GM20431 (cell line): ENCODE measurements at regions not wholly inside any gene's neighbourhood (a gene's known extent, or its start where the extent isn't known, plus 50 kb on each side); places are given as distances from the start of the nearest gene placed in this dataset.

Experiments
- in situ Hi-C: fragments of 300-500 bp; cut with MseI, MboI; formaldehyde crosslinking; loops from one replicate; pipeline ENCODE4 v1.15.0; 2020; ENCODE audit warnings: low sequenced_read_pairs; ENCODE audit not compliant: unreplicated experiment

DNA sequence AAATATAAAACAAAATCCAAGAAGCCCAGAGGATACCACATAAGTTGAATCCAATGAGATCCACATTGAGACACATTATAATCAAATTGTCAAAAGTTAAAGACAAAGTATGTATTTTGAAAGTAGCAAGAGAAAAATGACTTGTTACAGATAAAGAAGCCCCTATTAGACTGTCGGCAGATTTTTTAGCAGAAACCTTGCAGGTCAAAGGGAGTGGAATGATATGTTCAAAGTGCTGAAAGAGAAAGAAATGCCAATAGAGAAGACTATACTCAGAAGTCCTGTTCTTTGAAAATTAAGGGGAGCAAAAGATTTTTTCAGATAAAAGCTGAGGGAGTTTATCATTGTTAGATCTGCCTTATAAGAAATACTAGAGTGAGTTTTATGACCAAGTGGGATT lies 148.9 kb upstream of the EPHA5 start:
- in situ Hi-C loops = no loop called here

- in situ Hi-C loops = no loop called here
Observed at GRCh38 chr4:65805936-65806335, 135.6 kb upstream of the EPHA5 start.

DNA sequence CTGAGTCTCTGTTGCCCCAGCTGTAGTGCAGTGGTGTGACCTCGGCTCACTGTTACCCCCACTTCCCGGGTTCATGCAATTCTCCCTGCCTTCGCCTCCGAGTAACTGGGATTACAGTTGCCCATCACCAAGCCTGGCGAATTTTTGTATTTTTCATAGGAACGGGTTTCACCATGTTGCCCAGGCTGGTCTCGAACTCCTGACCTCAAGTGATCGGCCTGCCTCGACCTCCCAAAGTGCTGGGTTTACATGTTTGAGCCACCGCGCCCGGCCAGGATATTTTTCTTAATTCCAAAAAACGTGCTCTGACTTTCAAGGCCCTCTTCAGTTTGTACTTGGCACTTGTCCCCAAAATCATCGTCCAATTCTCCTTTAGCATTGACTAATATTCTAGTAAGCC lies 129.2 kb upstream of the EPHA5 start:
- in situ Hi-C loops = no loop called here

DNA sequence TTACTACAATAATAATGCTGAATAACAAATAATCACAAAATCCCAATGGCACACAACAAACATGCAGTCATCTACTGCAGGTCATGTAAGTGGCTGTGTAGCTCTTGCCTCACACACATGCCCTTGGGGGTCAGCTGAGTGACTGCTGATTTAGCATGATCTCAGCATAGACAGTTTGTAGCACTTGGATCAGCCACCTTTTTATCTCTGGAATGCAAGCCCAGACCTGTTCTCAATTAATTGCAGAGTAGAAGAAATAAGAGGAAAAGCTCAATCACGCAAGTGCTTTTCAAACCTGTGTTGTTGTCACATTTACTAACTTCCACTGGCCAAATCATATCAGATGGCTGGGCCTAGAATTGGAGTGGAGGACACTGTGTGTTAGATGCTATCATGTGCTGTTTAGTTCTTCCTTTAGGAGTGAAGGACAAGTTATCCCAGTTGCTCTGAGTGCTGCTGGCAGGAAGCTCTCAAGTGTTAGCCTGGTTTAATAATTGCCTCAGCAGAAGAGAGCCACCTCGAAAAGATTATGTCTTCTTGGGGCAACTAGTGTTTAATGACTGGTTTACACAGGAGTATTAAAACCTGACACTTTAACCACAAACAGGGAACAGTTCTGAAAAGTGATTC lies 128.3 kb upstream of the EPHA5 start:
- in situ Hi-C loops = no loop called here

- in situ Hi-C loops = no loop called here
Observed at GRCh38 chr4:65791812-65792308, 121.6 kb upstream of the EPHA5 start.

DNA sequence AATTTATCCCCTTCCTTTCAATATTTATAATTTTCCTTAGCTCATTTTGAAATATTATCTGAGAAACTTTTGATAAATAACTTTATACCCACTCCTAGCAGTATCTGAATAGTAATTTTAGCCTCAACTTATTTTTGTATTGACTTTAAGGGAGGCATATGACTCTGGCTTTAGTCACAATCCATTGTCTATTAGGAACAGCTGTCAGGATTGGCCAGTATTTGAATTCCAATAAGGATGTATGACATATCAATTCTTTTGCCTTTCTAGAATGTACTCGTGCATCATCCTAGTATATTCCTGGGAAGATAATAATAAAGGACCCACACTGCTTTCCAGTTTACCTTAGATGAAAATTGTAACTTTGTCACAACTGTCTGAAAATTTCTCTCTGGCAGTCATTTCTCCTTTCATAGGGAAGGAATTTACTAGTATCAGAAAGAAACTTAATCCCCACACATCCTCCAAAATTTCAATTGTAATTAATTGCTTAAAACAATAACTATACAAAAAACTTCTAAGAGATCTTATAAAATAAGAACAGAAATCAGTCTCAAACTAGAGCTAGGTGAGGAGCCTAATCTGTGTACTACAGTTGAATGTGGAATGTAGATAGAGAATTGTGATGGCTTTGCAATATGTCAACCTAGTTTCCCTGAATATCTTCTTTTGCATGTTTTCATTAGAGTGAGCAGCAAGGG lies 121.0 kb upstream of the EPHA5 start:
- in situ Hi-C loops = no loop called here

GRCh38 chr4:65789805-65790204 lies 119.5 kb upstream of the EPHA5 start:
- in situ Hi-C loops = no loop called here

DNA sequence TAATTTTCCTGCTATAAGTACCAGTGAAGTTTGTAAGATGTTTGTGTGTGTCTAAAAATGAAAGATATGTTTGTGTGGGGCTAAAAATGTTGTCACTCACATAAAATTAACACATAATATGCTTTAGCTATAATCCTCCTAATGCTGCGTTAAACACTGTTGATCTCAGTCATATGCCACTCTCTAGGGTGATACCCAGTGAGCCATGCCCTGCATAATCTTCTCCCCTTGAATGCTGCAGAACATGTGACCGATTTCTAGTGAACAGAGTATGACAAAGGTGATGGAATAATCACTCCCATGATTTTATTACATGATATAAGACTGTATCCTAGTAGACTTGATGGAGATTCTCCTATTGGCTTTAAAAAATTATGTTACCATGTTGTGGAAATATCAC lies 119.1 kb upstream of the EPHA5 start:
- in situ Hi-C loops = no loop called here

DNA sequence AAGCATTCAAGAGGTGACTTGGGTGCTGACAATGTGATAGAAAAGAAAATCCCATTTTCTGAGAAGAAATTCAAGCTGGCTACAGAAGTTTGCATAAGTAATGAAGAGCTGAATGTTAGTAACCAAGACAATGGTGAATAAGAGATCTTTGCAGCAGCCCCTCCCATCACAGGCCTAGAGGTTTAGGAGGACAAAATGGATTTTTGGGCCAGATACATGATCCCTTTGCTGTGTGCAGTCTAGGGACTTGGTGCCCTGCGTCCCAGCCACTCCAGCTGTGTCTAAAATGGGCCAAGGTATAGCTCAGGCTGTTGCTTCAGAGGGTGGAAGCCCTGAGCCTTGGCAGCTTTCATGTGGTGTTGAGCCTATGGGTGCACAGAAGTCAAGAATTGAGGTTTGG lies 107.0 kb upstream of the EPHA5 start:
- in situ Hi-C loops = no loop called here

- in situ Hi-C loops = no loop called here
Observed at GRCh38 chr4:65773636-65774035, 103.3 kb upstream of the EPHA5 start.

- in situ Hi-C loops = no loop called here
Observed at GRCh38 chr4:65747386-65747785, 77.1 kb upstream of the EPHA5 start.

DNA sequence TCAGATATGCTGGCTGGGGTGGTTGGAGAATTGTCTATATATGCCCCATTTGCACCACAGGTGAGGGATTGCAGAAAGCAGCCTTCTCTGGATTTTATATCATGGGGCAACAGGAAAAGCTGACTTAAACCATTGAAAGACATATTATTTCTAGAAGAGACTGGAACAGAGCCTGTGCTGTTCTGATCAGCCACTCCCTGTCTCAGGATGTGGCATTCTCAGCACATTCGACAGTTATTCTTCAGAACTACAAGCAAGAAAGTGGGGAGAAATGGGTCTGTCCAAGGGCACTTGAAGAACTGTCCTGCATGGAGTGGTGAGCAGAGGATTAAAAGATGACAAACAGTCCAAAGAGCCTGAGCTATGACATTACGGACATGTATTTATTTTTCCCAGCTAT lies 67.8 kb upstream of the EPHA5 start:
- in situ Hi-C loops = no loop called here

GRCh38 chr4:65737672-65738071 lies 67.4 kb upstream of the EPHA5 start:
- in situ Hi-C loops = no loop called here

- in situ Hi-C loops = no loop called here
Observed at GRCh38 chr4:65724973-65725372, 54.7 kb upstream of the EPHA5 start.
